ENCODE measurements at regions not wholly inside any gene's neighbourhood (a gene's known extent, or its start where the extent isn't known, plus 50 kb on each side); places are given as distances from the start of the nearest gene placed in this dataset.
A peak's percentile ranks its signal among the peaks of the same experiment; 100 is the strongest.
"Not testable (repeated sequence)": the region's sequence is repeated elsewhere in the genome, so short reads cannot be mapped to it uniquely, and the experiment has no call there.

DNA sequence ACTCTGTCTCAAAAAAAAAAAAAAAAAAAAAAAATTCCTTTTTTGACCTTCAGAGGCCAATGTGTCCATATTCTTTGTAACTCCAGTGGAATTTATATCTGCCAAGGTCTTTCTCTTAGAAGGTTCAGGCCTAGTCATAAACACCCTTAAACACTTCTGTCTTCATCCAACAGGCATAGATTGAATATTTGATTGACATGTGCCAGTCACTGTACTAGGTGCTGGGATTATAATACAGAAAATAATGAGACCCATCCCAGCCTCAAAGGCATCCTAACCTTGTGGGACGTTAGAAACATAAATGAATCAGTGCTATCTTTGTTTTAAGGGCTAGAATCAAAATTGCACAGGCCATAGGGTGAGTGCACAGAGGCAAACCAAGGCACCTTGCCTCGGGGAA, 62.9 kb upstream of the SERBP1 start:
- H3K27me3 ChIP-seq, result no peaks in the 10 kb centered on the region
- no peaks in the 10 kb centered on the region for H3K4me1 ChIP-seq
- H3K4me3 ChIP-seq, result no peak overlapping the region
- intact Hi-C loops (cut with DNase I), result loop anchor here (5.0 kb wide), 1 partner anchor 146 kb away; no protein-coding TSS in a partner anchor
- no peak for DNase-seq (ENCODE audit: extremely low spot score in 2 of 2)
- H3K27ac ChIP-seq, result no peak overlapping the region
- TF ChIP-seq POLR2AphosphoS5 (IDR thresholded peaks at IDR 0.05; ENCODE audit: insufficient read depth in 1 of 2, low read depth in 1 of 2), result no peak
- TF ChIP-seq CTCF (IDR thresholded peaks at IDR 0.05), result no peak
- no peak for TF ChIP-seq POLR2A (IDR thresholded peaks at IDR 0.05)
- H3K9me3 ChIP-seq, result no peaks in the 10 kb centered on the region
- H3K36me3 ChIP-seq, result no peaks in the 10 kb centered on the region

DNA sequence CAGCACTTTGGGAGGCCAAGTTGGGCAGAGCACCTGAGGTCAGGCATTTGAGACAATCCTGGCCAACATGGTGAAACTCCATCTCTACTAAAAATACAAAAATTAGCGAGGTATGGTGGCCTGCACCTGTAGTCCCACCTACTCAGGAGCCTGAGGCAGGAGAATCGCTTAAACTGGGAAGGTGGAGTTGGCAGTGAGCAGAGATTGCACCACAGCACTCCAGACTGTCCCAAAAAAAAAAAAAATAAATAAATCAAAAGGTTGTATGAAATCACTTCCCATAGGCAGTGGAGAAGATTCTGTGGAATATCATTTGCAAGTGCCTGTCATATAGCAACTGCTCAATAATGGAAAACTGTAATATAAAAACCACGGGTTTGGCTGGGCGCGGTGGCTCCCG, 65.1 kb upstream of the SERBP1 start:
- H3K9me3 ChIP-seq, result no peaks in the 10 kb centered on the region
- no peaks in the 10 kb centered on the region for H3K27me3 ChIP-seq
- TF ChIP-seq POLR2AphosphoS5 (IDR thresholded peaks at IDR 0.05; ENCODE audit: insufficient read depth in 1 of 2, low read depth in 1 of 2), result no peak
- TF ChIP-seq CTCF (IDR thresholded peaks at IDR 0.05), result no peak
- TF ChIP-seq POLR2A (IDR thresholded peaks at IDR 0.05), result no peak
- intact Hi-C loops (cut with DNase I), result no loop called here
- no peaks in the 10 kb centered on the region for H3K36me3 ChIP-seq
- no peak for DNase-seq (ENCODE audit: extremely low spot score in 2 of 2)
- H3K27ac ChIP-seq, result no peak overlapping the region
- H3K4me1 ChIP-seq, result no peaks in the 10 kb centered on the region
- H3K4me3 ChIP-seq, result no peak overlapping the region

DNA sequence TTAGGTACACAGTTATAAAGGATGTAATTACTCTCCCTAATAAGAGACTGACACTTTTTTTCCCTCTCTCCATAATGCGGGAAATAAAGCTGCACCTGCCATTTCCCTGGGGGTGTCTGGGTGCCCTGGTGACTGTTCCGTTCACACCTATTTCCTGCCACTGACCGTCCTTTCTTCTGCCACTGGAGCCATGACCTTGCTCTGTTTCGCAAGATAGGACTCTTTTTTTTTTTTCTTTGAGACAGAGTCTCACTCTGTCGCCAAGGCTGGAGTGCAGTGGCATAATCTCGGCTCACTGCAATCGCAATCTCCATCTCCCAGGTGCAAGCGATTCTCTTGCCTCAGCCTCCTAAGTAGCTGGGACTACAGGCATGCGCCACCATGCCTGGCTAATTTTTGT, 66.1 kb upstream of the SERBP1 start:
- no peak overlapping the region for H3K4me3 ChIP-seq
- H3K27ac ChIP-seq, result no peak overlapping the region
- no peaks in the 10 kb centered on the region for H3K9me3 ChIP-seq
- no peaks in the 10 kb centered on the region for H3K27me3 ChIP-seq
- no peak for DNase-seq (ENCODE audit: extremely low spot score in 2 of 2)
- no peaks in the 10 kb centered on the region for H3K4me1 ChIP-seq
- no peaks in the 10 kb centered on the region for H3K36me3 ChIP-seq
- TF ChIP-seq POLR2AphosphoS5 (IDR thresholded peaks at IDR 0.05; ENCODE audit: insufficient read depth in 1 of 2, low read depth in 1 of 2) (no peak), CTCF (IDR thresholded peaks at IDR 0.05) (no peak)
- intact Hi-C loops (cut with DNase I), result no loop called here

- intact Hi-C loops (cut with DNase I), result no loop called here
Observed at GRCh38 chr1:67500413-67500959, 70.3 kb upstream of the SERBP1 start.

GRCh38 chr1:67503974-67504373, 73.8 kb upstream of the SERBP1 start:
- Histone ChIP-seq H3K4me1 (no peaks in the 10 kb centered on the region), H3K27me3 (no peaks in the 10 kb centered on the region), H3K27ac (no peak overlapping the region), H3K36me3 (no peaks in the 10 kb centered on the region), H3K4me3 (no peak overlapping the region), H3K9me3 (no peaks in the 10 kb centered on the region)
- no peak for TF ChIP-seq POLR2A (IDR thresholded peaks at IDR 0.05)
- no peak for TF ChIP-seq CTCF (IDR thresholded peaks at IDR 0.05)
- TF ChIP-seq POLR2AphosphoS5 (IDR thresholded peaks at IDR 0.05; ENCODE audit: insufficient read depth in 1 of 2, low read depth in 1 of 2), result no peak
- no peak for DNase-seq (ENCODE audit: extremely low spot score in 2 of 2)
- intact Hi-C loops (cut with DNase I), result no loop called here

More at GRCh38 chr1:67500413-67500959, 70.3 kb upstream of the SERBP1 start:
- H3K27me3 ChIP-seq, result no peaks in the 10 kb centered on the region
- H3K36me3 ChIP-seq, result no peaks in the 10 kb centered on the region
- no peaks in the 10 kb centered on the region for H3K9me3 ChIP-seq
- no peak overlapping the region for H3K4me3 ChIP-seq
- DNase-seq (ENCODE audit: extremely low spot score in 2 of 2), result no peak
- H3K27ac ChIP-seq, result no peak overlapping the region
- H3K4me1 ChIP-seq, result no peaks in the 10 kb centered on the region
- TF ChIP-seq POLR2A (IDR thresholded peaks at IDR 0.05) (no peak), CTCF (IDR thresholded peaks at IDR 0.05) (peak; percentile 83 to 93 (median 93))

GRCh38 chr1:67513392-67514294, 83.4 kb upstream of the SERBP1 start:
- H3K27me3 ChIP-seq; H3K27ac ChIP-seq; H3K9me3 ChIP-seq; H3K36me3 ChIP-seq; DNase-seq (ENCODE audit: extremely low spot score in 2 of 2); intact Hi-C loops (cut with DNase I); H3K4me1 ChIP-seq; H3K4me3 ChIP-seq: not testable (repeated sequence)
